ENCODE measurements at regions not wholly inside any gene's neighbourhood (a gene's known extent, or its start where the extent isn't known, plus 50 kb on each side); places are given as distances from the start of the nearest gene placed in this dataset.

DNA sequence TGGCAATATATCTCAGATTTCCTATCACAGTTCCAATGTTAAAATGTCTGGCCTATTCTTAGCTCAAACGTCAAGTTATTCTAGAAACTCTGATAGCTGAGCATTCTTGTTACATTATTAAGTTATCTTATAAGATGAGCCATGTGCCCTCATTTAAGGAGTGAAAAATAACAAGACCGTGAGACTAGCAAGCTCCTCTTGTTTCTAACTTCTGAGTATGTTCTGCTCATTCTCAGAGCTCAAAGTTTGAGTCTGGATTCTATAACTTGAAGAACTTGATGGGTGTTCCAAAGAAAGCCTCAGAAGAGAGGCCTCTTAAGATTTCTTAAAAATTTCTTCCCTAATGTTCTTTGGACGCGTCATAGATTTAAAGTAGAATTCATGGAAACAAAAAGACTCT is 215.2 kb downstream of the HTR7 start:
- FAIRE-seq: no peak
- WGBS, 2 donors: 42 to 43% methylated on average over 4 of the region's 4 CpGs
- Histone ChIP-seq H3K4me1 (no peaks in the 10 kb centered on the region), H3K27me3 (no peaks in the 10 kb centered on the region), H3K9me3 (no peaks in the 10 kb centered on the region), H3K27ac (peak overlapping the region in 1 of 4 donors; percentile 8), H3K36me3 (no peaks in the 10 kb centered on the region), H3K4me3 (no peak overlapping the region)
- no peak for DNase-seq
- TF ChIP-seq, protein P1, sequence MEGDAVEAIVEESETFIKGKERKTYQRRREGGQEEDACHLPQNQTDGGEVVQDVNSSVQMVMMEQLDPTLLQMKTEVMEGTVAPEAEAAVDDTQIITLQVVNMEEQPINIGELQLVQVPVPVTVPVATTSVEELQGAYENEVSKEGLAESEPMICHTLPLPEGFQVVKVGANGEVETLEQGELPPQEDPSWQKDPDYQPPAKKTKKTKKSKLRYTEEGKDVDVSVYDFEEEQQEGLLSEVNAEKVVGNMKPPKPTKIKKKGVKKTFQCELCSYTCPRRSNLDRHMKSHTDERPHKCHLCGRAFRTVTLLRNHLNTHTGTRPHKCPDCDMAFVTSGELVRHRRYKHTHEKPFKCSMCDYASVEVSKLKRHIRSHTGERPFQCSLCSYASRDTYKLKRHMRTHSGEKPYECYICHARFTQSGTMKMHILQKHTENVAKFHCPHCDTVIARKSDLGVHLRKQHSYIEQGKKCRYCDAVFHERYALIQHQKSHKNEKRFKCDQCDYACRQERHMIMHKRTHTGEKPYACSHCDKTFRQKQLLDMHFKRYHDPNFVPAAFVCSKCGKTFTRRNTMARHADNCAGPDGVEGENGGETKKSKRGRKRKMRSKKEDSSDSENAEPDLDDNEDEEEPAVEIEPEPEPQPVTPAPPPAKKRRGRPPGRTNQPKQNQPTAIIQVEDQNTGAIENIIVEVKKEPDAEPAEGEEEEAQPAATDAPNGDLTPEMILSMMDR (IDR thresholded peaks at IDR 0.05): no peak
- peak in 1 of 4 donors; percentile 12 for ATAC-seq
- intact Hi-C loops (cut with DNase I): no loop called here

DNA sequence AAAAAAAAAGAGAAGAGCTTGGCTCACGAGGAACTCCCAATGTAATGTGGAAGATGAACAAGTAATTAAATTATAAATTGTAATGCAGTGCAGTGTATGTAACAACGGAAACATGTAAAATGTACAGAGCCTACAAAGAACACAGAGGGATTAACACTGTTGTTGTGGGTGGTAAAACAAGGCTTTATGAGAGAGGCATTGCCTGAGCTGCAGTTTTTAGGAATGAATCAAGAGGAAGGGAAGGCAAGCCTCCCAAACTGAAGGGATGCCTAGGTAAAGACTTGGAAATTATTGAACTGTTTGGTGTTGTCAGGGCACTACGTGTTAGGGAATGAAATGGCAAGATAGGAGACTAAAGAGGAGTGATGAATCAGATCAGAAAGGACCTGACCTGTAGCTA is 213.7 kb downstream of the HTR7 start:
- H3K27ac ChIP-seq: no peak overlapping the region
- DNase-seq (no peak), ATAC-seq (no peak), FAIRE-seq (no peak)
- WGBS, 2 donors: 67% methylated on average over 3 of the region's 3 CpGs
- H3K36me3 ChIP-seq: no peaks in the 10 kb centered on the region
- no peaks in the 10 kb centered on the region for H3K27me3 ChIP-seq
- TF ChIP-seq, protein P1 (IDR thresholded peaks at IDR 0.05): no peak
- no peaks in the 10 kb centered on the region for H3K4me1 ChIP-seq
- intact Hi-C loops (cut with DNase I): no loop called here
- no peaks in the 10 kb centered on the region for H3K9me3 ChIP-seq
- no peak overlapping the region for H3K4me3 ChIP-seq

DNA sequence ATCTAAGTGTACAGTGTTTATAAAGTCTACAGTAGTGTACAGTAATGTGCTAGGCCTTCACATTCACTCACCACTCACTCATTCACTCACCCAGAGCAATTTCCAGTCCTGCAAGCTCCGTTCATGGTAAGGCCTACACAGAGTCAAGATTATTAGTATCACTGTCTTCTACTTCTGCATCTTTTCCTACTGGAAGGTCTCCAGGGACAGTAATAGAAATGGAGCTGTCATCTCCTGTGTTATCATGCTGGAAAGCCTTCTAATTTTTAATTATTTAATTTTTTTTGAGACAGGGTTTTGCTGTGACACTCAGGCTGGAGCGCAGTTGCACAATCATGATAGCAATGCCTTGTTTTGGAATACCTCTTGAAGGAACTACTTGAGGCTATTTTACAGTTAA is 207.0 kb downstream of the HTR7 start:
- no peaks in the 10 kb centered on the region for H3K4me1 ChIP-seq
- TF ChIP-seq, protein P1 (IDR thresholded peaks at IDR 0.05): no peak
- DNase-seq: no peak
- no peak for ATAC-seq
- no peaks in the 10 kb centered on the region for H3K9me3 ChIP-seq
- no peaks in the 10 kb centered on the region for H3K27me3 ChIP-seq
- H3K36me3 ChIP-seq: no peaks in the 10 kb centered on the region
- no peak overlapping the region for H3K27ac ChIP-seq
- intact Hi-C loops (cut with DNase I): no loop called here
- no peak for FAIRE-seq
- H3K4me3 ChIP-seq: no peak overlapping the region
- WGBS, 2 donors: 58 to 92% methylated on average over 2 of the region's 2 CpGs

GRCh38 chr10:90652519-90652918 is 205.3 kb downstream of the HTR7 start:
- intact Hi-C loops (cut with DNase I): no loop called here
- Histone ChIP-seq H3K9me3 (no peaks in the 10 kb centered on the region), H3K4me3 (no peak overlapping the region), H3K27me3 (no peaks in the 10 kb centered on the region), H3K27ac (no peak overlapping the region), H3K36me3 (no peaks in the 10 kb centered on the region), H3K4me1 (no peaks in the 10 kb centered on the region)
- DNase-seq (no peak), ATAC-seq (peak in 1 of 4 donors; percentile 53), FAIRE-seq (no peak)
- TF ChIP-seq, protein P1 (IDR thresholded peaks at IDR 0.05): no peak

- Histone ChIP-seq H3K9me3 (no peaks in the 10 kb centered on the region), H3K36me3 (no peaks in the 10 kb centered on the region), H3K27ac (no peak overlapping the region), H3K4me1 (no peaks in the 10 kb centered on the region), H3K4me3 (no peak overlapping the region), H3K27me3 (no peaks in the 10 kb centered on the region)
- TF ChIP-seq, protein P1 (IDR thresholded peaks at IDR 0.05): no peak
- DNase-seq (no peak), FAIRE-seq (no peak), ATAC-seq (no peak)
- intact Hi-C loops (cut with DNase I): no loop called here
- WGBS, 2 donors: 17 to 29% methylated on average over 1 of the region's 1 CpG
Measured at GRCh38 chr10:90658791-90659190, 199.0 kb downstream of the HTR7 start.
